Activated naive CD8-positive, alpha-beta T cell treated with anti-CD3 and anti-CD28 coated beads for 36 hours (primary cell): ENCODE measurements at regions not wholly inside any gene's neighbourhood (a gene's known extent, or its start where the extent isn't known, plus 50 kb on each side); places are given as distances from the start of the nearest gene placed in this dataset.

Experiments
- DNase-seq: peaks from one replicate; pipeline ENCODE4 v3.0.0; 2021
- H3K27ac Mint-ChIP-seq: one replicate; pipeline ENCODE4 v1.8.0; 2022; ENCODE audit warnings: mild to moderate bottlenecking, moderate library complexity, mixed read lengths
- H3K27me3 Mint-ChIP-seq: one replicate; pipeline ENCODE4 v1.8.0; 2022; ENCODE audit warnings: mild to moderate bottlenecking, mixed read lengths
- H3K36me3 Mint-ChIP-seq: one replicate; pipeline ENCODE4 v1.8.0; 2021; ENCODE audit warnings: mild to moderate bottlenecking, mixed read lengths
- H3K4me1 Mint-ChIP-seq: one replicate; pipeline ENCODE4 v1.8.0; 2021; ENCODE audit warnings: mixed read lengths
- H3K4me3 Mint-ChIP-seq: one replicate; pipeline ENCODE4 v1.8.0; 2022; ENCODE audit warnings: mild to moderate bottlenecking, moderate library complexity, mixed read lengths
- H3K9me3 Mint-ChIP-seq: one replicate; pipeline ENCODE4 v1.8.0; 2022; ENCODE audit warnings: mixed read lengths

- Mint-ChIP-seq H3K36me3 (no peaks in the 10 kb centered on the region), H3K9me3 (no peaks in the 10 kb centered on the region), H3K27me3 (no peaks in the 10 kb centered on the region), H3K4me1 (no peaks in the 10 kb centered on the region), H3K27ac (no peak overlapping the region), H3K4me3 (no peak overlapping the region)
- no peak for DNase-seq
These were observed 184.2 kb downstream of the GPAM start for GRCh38 chr10:111999205-111999914.

- H3K9me3 Mint-ChIP-seq, result no peaks in the 10 kb centered on the region
- H3K4me1 Mint-ChIP-seq, result no peaks in the 10 kb centered on the region
- no peak overlapping the region for H3K4me3 Mint-ChIP-seq
- no peak overlapping the region for H3K27ac Mint-ChIP-seq
- DNase-seq, result no peak
- H3K36me3 Mint-ChIP-seq, result no peaks in the 10 kb centered on the region
- no peaks in the 10 kb centered on the region for H3K27me3 Mint-ChIP-seq
These were observed 183.7 kb downstream of the GPAM start for GRCh38 chr10:111999915-112000302.

GRCh38 chr10:112000466-112000865, 183.1 kb downstream of the GPAM start:
- Mint-ChIP-seq H3K9me3 (no peaks in the 10 kb centered on the region), H3K27me3 (no peaks in the 10 kb centered on the region), H3K4me1 (no peaks in the 10 kb centered on the region), H3K27ac (no peak overlapping the region), H3K4me3 (no peak overlapping the region), H3K36me3 (no peaks in the 10 kb centered on the region)
- DNase-seq, result no peak

- Mint-ChIP-seq H3K4me1 (no peaks in the 10 kb centered on the region), H3K27ac (no peak overlapping the region), H3K9me3 (no peaks in the 10 kb centered on the region), H3K27me3 (no peaks in the 10 kb centered on the region), H3K36me3 (no peaks in the 10 kb centered on the region), H3K4me3 (no peak overlapping the region)
- DNase-seq, result no peak
These were observed 181.4 kb downstream of the GPAM start for GRCh38 chr10:112002206-112002605.

GRCh38 chr10:112004075-112004474, 179.5 kb downstream of the GPAM start:
- Mint-ChIP-seq H3K36me3 (no peaks in the 10 kb centered on the region), H3K27ac (no peak overlapping the region), H3K27me3 (no peaks in the 10 kb centered on the region), H3K9me3 (no peaks in the 10 kb centered on the region), H3K4me3 (no peak overlapping the region), H3K4me1 (no peaks in the 10 kb centered on the region)
- no peak for DNase-seq

GRCh38 chr10:112005044-112005443, 178.5 kb downstream of the GPAM start:
- no peaks in the 10 kb centered on the region for H3K36me3 Mint-ChIP-seq
- H3K9me3 Mint-ChIP-seq, result no peaks in the 10 kb centered on the region
- H3K27me3 Mint-ChIP-seq, result no peaks in the 10 kb centered on the region

GRCh38 chr10:112006407-112006806, 177.2 kb downstream of the GPAM start:
- H3K4me3 Mint-ChIP-seq, result no peak overlapping the region
- no peaks in the 10 kb centered on the region for H3K36me3 Mint-ChIP-seq
- no peak overlapping the region for H3K27ac Mint-ChIP-seq
- DNase-seq, result no peak
- no peaks in the 10 kb centered on the region for H3K9me3 Mint-ChIP-seq
- peaks cover 3% of the 10 kb centered on the region for H3K27me3 Mint-ChIP-seq
- no peaks in the 10 kb centered on the region for H3K4me1 Mint-ChIP-seq

More at GRCh38 chr10:112005044-112005443, 178.5 kb downstream of the GPAM start:
- Mint-ChIP-seq H3K27ac (no peak overlapping the region), H3K4me3 (no peak overlapping the region), H3K4me1 (no peaks in the 10 kb centered on the region)
- DNase-seq, result no peak

- Mint-ChIP-seq H3K9me3 (no peaks in the 10 kb centered on the region), H3K27me3 (peaks cover 3% of the 10 kb centered on the region), H3K4me3 (no peak overlapping the region), H3K4me1 (no peaks in the 10 kb centered on the region), H3K27ac (no peak overlapping the region), H3K36me3 (no peaks in the 10 kb centered on the region)
- DNase-seq, result no peak
These were observed 176.7 kb downstream of the GPAM start for GRCh38 chr10:112006831-112007230.

- no peak overlapping the region for H3K27ac Mint-ChIP-seq
- H3K4me3 Mint-ChIP-seq, result no peak overlapping the region
- H3K4me1 Mint-ChIP-seq, result no peaks in the 10 kb centered on the region
- peaks cover 9% of the 10 kb centered on the region for H3K27me3 Mint-ChIP-seq
- no peak for DNase-seq
- H3K36me3 Mint-ChIP-seq, result no peaks in the 10 kb centered on the region
- H3K9me3 Mint-ChIP-seq, result no peaks in the 10 kb centered on the region
These were observed 161.4 kb downstream of the GPAM start for GRCh38 chr10:112022196-112022595.

GRCh38 chr10:112024079-112024478, 159.5 kb downstream of the GPAM start:
- Mint-ChIP-seq H3K36me3 (no peaks in the 10 kb centered on the region), H3K9me3 (no peaks in the 10 kb centered on the region), H3K4me3 (no peak overlapping the region), H3K4me1 (no peaks in the 10 kb centered on the region), H3K27ac (no peak overlapping the region), H3K27me3 (peaks cover 3% of the 10 kb centered on the region)
- no peak for DNase-seq

GRCh38 chr10:112025228-112025627, 158.3 kb downstream of the GPAM start:
- Mint-ChIP-seq H3K27me3 (peaks cover 3% of the 10 kb centered on the region), H3K27ac (no peak overlapping the region), H3K4me3 (no peak overlapping the region), H3K4me1 (no peaks in the 10 kb centered on the region), H3K9me3 (peaks cover 2% of the 10 kb centered on the region), H3K36me3 (no peaks in the 10 kb centered on the region)
- no peak for DNase-seq

- Mint-ChIP-seq H3K27me3 (peaks cover 3% of the 10 kb centered on the region), H3K9me3 (peaks cover 5% of the 10 kb centered on the region), H3K36me3 (no peaks in the 10 kb centered on the region), H3K4me3 (no peak overlapping the region), H3K4me1 (no peaks in the 10 kb centered on the region), H3K27ac (no peak overlapping the region)
- no peak for DNase-seq
These were observed 157.1 kb downstream of the GPAM start for GRCh38 chr10:112026438-112026837.

GRCh38 chr10:112027731-112028280, 155.8 kb downstream of the GPAM start:
- Mint-ChIP-seq H3K27ac (no peak overlapping the region), H3K9me3 (peaks cover 5% of the 10 kb centered on the region), H3K27me3 (peaks cover 3% of the 10 kb centered on the region), H3K36me3 (no peaks in the 10 kb centered on the region), H3K4me1 (no peaks in the 10 kb centered on the region), H3K4me3 (no peak overlapping the region)
- no peak for DNase-seq

- Mint-ChIP-seq H3K4me3 (no peak overlapping the region), H3K36me3 (no peaks in the 10 kb centered on the region), H3K9me3 (peaks cover 7% of the 10 kb centered on the region), H3K27me3 (peaks cover 3% of the 10 kb centered on the region), H3K4me1 (no peaks in the 10 kb centered on the region), H3K27ac (no peak overlapping the region)
- DNase-seq, result no peak
These were observed 153.1 kb downstream of the GPAM start for GRCh38 chr10:112030431-112030830.

GRCh38 chr10:112039823-112040222, 143.7 kb downstream of the GPAM start:
- H3K4me1 Mint-ChIP-seq, result no peaks in the 10 kb centered on the region
- DNase-seq, result no peak
- no peaks in the 10 kb centered on the region for H3K9me3 Mint-ChIP-seq
- no peak overlapping the region for H3K27ac Mint-ChIP-seq
- H3K36me3 Mint-ChIP-seq, result peaks cover 2% of the 10 kb centered on the region
- no peak overlapping the region for H3K4me3 Mint-ChIP-seq
- H3K27me3 Mint-ChIP-seq, result peaks cover 23% of the 10 kb centered on the region

- Mint-ChIP-seq H3K27me3 (peaks cover 23% of the 10 kb centered on the region), H3K9me3 (no peaks in the 10 kb centered on the region), H3K4me1 (no peaks in the 10 kb centered on the region), H3K4me3 (no peak overlapping the region), H3K36me3 (peaks cover 2% of the 10 kb centered on the region), H3K27ac (no peak overlapping the region)
- DNase-seq, result no peak
These were observed 142.9 kb downstream of the GPAM start for GRCh38 chr10:112040696-112041095.
